ENCODE measurements at regions not wholly inside any gene's neighbourhood (a gene's known extent, or its start where the extent isn't known, plus 50 kb on each side); places are given as distances from the start of the nearest gene placed in this dataset.

DNA sequence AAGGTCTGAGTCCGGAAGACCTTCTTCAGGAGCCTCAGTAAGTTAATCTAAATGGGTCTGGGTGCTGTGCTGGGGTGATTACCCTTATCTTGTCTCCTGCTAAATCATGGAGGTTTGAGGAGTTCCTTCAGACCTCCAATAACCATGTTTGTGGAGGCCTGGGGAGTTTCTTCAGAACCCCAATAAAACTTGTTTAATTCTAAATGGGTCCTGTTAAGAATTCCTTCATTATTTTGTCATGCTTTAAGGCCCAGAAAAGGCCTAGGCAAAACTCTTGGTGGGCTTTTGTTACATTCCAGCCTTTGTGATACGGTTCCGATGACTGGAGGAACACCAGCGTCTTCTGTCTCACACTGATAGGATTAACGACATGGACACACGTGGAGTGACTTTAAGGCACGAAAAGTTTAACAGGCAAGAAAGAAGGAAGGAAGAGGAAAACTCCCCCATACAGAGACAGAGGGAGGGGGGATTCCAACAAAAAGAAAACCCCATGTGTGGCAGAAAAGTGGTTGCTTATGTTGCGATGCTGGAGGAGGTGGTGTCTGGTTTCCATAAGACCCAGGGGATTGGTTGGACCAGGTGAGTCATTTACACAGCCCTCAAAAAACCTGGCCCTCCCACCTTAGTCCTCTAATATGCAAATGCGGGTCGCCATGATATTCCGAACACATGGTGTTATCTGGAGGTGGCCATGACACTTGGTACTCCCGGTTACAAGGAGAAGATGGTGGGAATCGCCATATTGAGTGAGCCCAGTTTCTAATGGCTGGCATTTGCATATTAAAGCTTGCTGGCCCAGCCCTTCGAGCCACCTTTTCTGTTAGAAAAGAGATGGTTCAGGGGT is 72.6 kb upstream of the MFGE8 start (continued):
- TF ChIP-seq, protein P1, sequence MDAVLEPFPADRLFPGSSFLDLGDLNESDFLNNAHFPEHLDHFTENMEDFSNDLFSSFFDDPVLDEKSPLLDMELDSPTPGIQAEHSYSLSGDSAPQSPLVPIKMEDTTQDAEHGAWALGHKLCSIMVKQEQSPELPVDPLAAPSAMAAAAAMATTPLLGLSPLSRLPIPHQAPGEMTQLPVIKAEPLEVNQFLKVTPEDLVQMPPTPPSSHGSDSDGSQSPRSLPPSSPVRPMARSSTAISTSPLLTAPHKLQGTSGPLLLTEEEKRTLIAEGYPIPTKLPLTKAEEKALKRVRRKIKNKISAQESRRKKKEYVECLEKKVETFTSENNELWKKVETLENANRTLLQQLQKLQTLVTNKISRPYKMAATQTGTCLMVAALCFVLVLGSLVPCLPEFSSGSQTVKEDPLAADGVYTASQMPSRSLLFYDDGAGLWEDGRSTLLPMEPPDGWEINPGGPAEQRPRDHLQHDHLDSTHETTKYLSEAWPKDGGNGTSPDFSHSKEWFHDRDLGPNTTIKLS (IDR thresholded peaks at IDR 0.05; ENCODE audit: borderline replicate concordance, low read depth) = peak; percentile 31; the same call in 1 of the 2 replicates
- TF ChIP-seq EP300 (IDR thresholded peaks at IDR 0.05; ENCODE audit: low read length) (peak; percentile 41), ZNF57 (CRISPR knock-in tag; IDR thresholded peaks at IDR 0.05) (no peak), HCFC1 (IDR thresholded peaks at IDR 0.05; ENCODE audit: low read depth, low read length) (peak; percentile 44; the same call in 1 of the 2 replicates), BMI1 (IDR thresholded peaks at IDR 0.05; ENCODE audit: low read length) (no peak), JUN (IDR thresholded peaks at IDR 0.05; ENCODE audit: borderline replicate concordance, low read depth, low read length) (peak; percentile 32; the same call in 1 of the 2 replicates), JUN (CRISPR knock-in tag; IDR thresholded peaks at IDR 0.05; ENCODE audit: borderline replicate concordance) (no peak), NCOA1 (IDR thresholded peaks at IDR 0.05; ENCODE audit: low read depth) (peak; percentile 44; the same call in 1 of the 2 replicates), NR3C1 (CRISPR knock-in tag; IDR thresholded peaks at IDR 0.05) (no peak), POLR2AphosphoS2 (IDR thresholded peaks at IDR 0.05; ENCODE audit: low read length) (no peak), KAT2B (IDR thresholded peaks at IDR 0.05; ENCODE audit: low read depth, low read length) (no peak), TAF9B (IDR thresholded peaks at IDR 0.05; ENCODE audit: partially characterized antibody) (no peak), CHCHD3 (CRISPR knock-in tag; IDR thresholded peaks at IDR 0.05) (no peak), CBX3 (IDR thresholded peaks at IDR 0.05; ENCODE audit: borderline replicate concordance in 1 of 2, low read length in 2 of 2) (peak in 1 of 2 experiments; percentile 71; a peak in 1 of 3 replicates), CBFA2T3 (IDR thresholded peaks at IDR 0.05) (peak; percentile 89)
- TF ChIP-seq, protein P2, sequence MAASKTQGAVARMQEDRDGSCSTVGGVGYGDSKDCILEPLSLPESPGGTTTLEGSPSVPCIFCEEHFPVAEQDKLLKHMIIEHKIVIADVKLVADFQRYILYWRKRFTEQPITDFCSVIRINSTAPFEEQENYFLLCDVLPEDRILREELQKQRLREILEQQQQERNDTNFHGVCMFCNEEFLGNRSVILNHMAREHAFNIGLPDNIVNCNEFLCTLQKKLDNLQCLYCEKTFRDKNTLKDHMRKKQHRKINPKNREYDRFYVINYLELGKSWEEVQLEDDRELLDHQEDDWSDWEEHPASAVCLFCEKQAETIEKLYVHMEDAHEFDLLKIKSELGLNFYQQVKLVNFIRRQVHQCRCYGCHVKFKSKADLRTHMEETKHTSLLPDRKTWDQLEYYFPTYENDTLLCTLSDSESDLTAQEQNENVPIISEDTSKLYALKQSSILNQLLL (CRISPR knock-in tag; IDR thresholded peaks at IDR 0.05; ENCODE audit: borderline replicate concordance) = no peak
- TF ChIP-seq, protein P3, sequence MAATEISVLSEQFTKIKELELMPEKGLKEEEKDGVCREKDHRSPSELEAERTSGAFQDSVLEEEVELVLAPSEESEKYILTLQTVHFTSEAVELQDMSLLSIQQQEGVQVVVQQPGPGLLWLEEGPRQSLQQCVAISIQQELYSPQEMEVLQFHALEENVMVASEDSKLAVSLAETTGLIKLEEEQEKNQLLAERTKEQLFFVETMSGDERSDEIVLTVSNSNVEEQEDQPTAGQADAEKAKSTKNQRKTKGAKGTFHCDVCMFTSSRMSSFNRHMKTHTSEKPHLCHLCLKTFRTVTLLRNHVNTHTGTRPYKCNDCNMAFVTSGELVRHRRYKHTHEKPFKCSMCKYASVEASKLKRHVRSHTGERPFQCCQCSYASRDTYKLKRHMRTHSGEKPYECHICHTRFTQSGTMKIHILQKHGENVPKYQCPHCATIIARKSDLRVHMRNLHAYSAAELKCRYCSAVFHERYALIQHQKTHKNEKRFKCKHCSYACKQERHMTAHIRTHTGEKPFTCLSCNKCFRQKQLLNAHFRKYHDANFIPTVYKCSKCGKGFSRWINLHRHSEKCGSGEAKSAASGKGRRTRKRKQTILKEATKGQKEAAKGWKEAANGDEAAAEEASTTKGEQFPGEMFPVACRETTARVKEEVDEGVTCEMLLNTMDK (IDR thresholded peaks at IDR 0.05; ENCODE audit: borderline replicate concordance, insufficient read depth, low read depth, low read length, poor library complexity, severe bottlenecking) = no peak
- TF ChIP-seq, protein P4, sequence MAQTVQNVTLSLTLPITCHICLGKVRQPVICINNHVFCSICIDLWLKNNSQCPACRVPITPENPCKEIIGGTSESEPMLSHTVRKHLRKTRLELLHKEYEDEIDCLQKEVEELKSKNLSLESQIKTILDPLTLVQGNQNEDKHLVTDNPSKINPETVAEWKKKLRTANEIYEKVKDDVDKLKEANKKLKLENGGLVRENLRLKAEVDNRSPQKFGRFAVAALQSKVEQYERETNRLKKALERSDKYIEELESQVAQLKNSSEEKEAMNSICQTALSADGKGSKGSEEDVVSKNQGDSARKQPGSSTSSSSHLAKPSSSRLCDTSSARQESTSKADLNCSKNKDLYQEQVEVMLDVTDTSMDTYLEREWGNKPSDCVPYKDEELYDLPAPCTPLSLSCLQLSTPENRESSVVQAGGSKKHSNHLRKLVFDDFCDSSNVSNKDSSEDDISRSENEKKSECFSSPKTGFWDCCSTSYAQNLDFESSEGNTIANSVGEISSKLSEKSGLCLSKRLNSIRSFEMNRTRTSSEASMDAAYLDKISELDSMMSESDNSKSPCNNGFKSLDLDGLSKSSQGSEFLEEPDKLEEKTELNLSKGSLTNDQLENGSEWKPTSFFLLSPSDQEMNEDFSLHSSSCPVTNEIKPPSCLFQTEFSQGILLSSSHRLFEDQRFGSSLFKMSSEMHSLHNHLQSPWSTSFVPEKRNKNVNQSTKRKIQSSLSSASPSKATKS (CRISPR knock-in tag; IDR thresholded peaks at IDR 0.05) = no peak

Measured in K562 (cell line).